SK-N-SH (cell line): ENCODE measurements at regions not wholly inside any gene's neighbourhood (a gene's known extent, or its start where the extent isn't known, plus 50 kb on each side); places are given as distances from the start of the nearest gene placed in this dataset.

Experiments
- CTCF ChIP-seq: fragments of 200-600 bp; sonication (generic); IDR thresholded peaks from 2 replicates; pipeline ENCODE4 v1.6.1; 2017; ENCODE audit warnings: antibody characterized with exemption, mild to moderate bottlenecking, moderate library complexity
- EZH2phosphoT487 ChIP-seq: fragments of 200-600 bp; sonication (generic); IDR thresholded peaks from 2 replicates; pipeline ENCODE4 v1.6.1; 2017; ENCODE audit warnings: low read depth, mixed run types, mild to moderate bottlenecking, antibody characterized with exemption, moderate library complexity, borderline replicate concordance
- GATA2 ChIP-seq: sonication (generic); formaldehyde crosslinking; IDR thresholded peaks from 2 replicates; pipeline ENCODE4 v1.5.0; 2020; ENCODE audit warnings: mild to moderate bottlenecking, missing genetic modification reagents
- IRF3 ChIP-seq: fragments of 150-350 bp; IDR thresholded peaks from 2 replicates; pipeline ENCODE4 v1.6.1; 2016; ENCODE audit warnings: mild to moderate bottlenecking, low read depth, low read length
- MAX ChIP-seq: IDR thresholded peaks from 2 replicates; pipeline ENCODE4 v1.4.0; 2012; ENCODE audit warnings: low read depth
- MXI1 ChIP-seq: IDR thresholded peaks from 2 replicates; pipeline ENCODE4 v1.6.1; 2012; ENCODE audit warnings: mild to moderate bottlenecking, low read depth, low read length, improper control_type of control experiment
- NRF1 ChIP-seq: IDR thresholded peaks from 2 replicates; pipeline ENCODE4 v1.6.1; 2012; ENCODE audit warnings: low read depth, mild to moderate bottlenecking, low read length
- POLR2AphosphoS5 ChIP-seq: IDR thresholded peaks from 2 replicates; pipeline ENCODE4 v1.6.1; 2012; ENCODE audit warnings: low read depth, low read length
- SMC3 ChIP-seq: IDR thresholded peaks from 2 replicates; pipeline ENCODE4 v1.6.1; 2012; ENCODE audit warnings: low read depth, low read length, improper control_type of control experiment
- YY1 ChIP-seq: IDR thresholded peaks from 2 replicates; pipeline ENCODE4 v1.4.0; 2012; ENCODE audit warnings: low read depth, mild to moderate bottlenecking
- ZBTB33 ChIP-seq: IDR thresholded peaks from 2 replicates; pipeline ENCODE4 v1.4.0; 2012; ENCODE audit warnings: low read depth, borderline replicate concordance

GRCh38 chr3:40915346-40915865, 283.9 kb upstream of the CTNNB1 start:
- no peak for TF ChIP-seq CTCF
- no peak for TF ChIP-seq POLR2AphosphoS5
- no peak for TF ChIP-seq EZH2phosphoT487
- TF ChIP-seq SMC3 = no peak
- TF ChIP-seq YY1 = no peak
- TF ChIP-seq GATA2 (CRISPR knock-in tag) = no peak
- no peak for TF ChIP-seq ZBTB33
- no peak for TF ChIP-seq MXI1
- TF ChIP-seq IRF3 = no peak
- TF ChIP-seq NRF1 = no peak
- TF ChIP-seq MAX = no peak
